ENCODE measurements at regions not wholly inside any gene's neighbourhood (a gene's known extent, or its start where the extent isn't known, plus 50 kb on each side); places are given as distances from the start of the nearest gene placed in this dataset.

DNA sequence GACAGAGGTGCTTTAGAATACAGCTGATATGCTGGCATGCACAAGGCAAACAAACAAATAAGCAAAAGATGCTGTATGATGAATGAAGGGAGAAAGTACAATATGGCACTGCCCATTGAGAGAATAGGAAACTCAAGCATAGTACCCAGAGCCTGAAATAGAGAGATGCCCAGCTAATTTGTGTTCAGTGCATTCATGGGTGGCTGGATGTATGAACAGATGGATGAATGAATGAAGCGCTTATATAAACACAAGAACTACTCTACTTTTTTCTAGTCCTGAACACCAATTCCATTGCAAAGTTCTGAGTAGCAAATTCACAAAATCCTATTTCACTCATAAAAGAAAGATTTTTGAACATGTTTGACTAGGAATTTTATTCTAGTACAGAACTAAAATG is 756.3 kb downstream of the SATB2 start:
- no peak for DNase-seq (ENCODE audit: low read depth)

DNA sequence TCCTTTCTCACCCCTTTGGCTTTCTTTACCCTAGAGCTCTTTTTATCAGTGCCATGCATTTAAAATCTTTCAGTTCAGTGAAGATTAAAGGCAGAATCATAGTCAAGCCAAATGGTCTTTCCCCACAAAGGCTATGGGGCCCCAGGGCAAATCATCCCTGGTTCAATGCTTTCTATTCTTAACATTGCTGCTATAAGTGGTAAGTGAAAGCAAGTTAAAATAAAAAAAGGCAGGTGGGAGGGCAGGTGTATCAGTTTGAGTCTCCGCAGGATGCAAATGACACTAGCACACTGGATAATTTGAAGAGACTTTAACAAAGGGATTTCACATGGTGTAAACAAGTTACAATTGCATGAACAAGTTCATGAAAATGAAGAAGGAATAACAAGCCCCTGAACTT is 757.4 kb downstream of the SATB2 start:
- DNase-seq (ENCODE audit: low read depth) = no peak

DNA sequence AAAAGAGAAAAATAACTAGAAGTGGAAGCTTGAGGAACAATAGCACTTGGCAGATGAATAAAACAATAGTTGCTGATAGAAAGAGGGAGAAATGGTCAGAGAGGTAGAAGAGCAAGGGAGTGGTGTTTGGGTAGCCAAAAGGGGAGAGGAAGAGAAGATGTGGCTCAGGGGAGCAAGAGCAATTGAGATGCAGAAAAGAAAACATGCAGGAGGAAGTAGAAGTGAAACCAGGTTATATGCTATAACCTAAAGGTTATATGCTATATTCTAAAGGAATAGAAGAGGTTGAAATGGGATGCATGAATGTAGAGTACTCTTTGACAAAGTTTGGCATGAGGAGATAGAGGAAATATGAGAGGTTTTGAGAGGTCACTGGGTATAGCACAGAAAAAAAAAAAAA is 759.5 kb downstream of the SATB2 start:
- DNase-seq (ENCODE audit: low read depth) = no peak

DNA sequence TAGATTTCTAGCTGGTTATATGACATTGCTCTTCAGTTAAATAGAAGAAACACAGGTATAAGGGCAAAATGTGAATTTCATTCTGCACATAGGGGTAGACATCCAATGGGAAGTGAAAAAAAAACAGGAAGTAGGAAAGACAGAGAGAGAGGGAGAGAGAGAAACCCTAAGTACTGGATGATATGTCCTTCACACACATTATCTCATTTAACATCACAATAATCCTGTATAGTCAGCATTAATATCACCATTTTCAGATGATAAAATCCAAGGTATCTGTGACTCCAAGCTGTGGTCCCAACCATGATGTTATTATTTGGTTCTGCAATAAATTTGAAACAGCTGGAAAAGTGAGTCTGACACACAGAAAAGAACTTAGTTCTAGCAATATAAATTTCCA is 759.9 kb downstream of the SATB2 start:
- no peak for DNase-seq (ENCODE audit: low read depth)

DNA sequence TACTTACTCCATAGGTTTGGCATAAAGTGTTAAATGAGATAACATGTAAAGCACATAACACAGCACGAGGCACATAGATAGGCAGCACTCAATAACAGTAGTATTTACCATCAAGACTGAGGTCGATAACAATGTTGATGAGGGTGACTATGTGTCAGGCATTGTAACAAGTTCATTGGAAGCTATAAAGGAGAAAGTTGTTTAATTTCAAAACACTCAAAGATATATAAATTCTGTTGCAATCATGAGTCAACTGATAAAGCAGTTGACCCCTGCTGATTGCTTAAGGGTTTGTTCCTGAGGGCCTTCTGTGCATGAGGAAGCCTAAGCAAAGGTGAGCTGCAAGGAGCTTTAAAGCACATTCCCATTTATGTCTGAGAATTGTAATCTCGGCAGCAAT is 760.5 kb downstream of the SATB2 start:
- DNase-seq (ENCODE audit: low read depth) = no peak

DNA sequence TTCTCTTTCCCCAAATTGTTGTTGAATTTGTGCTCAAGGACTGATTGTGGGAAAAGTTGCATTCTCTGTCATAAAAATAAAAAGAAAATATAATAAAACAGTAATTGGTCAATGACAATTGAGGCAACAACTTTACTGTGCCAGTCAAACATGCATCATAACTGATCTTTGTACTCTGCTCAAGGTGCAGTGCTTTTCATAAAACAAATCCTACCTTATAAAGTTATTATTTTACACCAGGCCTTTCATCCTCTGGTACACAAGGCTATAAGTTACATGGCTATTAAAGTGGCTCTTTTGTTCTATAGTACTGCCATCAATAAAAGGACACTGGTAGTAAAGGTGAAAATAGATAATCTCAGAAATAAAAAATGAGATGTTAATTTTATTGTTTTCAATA is 761.9 kb downstream of the SATB2 start:
- no peak for DNase-seq (ENCODE audit: low read depth)

DNA sequence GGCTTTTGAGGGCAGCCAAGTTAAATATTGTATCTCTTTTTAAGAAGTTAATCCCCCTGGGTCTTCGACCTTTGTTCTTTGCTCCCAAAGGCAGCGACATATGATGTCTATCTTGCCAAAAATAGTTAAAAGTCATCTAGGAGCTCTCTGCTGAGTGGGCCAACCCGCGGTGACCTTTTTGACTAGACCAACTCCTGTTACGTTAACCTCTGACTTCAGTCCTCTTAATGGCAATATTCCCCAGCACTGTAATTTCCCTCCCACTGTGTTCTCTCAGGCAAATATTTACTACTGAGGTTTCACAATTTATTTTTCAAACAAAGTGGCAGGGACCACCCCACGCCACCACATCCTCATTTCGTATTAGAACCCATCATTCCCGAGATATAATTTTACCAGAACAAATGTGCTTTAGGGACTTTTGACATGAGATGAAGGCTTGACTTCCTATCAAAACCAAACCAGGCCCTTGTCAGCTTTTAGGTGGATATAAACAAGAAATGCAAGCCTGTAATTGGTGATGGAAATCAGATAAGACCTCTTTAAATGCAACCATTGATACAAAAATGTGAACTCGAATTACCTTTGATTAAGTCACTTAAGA is 764.7 kb downstream of the SATB2 start:
- no peak for DNase-seq (ENCODE audit: low read depth)

DNA sequence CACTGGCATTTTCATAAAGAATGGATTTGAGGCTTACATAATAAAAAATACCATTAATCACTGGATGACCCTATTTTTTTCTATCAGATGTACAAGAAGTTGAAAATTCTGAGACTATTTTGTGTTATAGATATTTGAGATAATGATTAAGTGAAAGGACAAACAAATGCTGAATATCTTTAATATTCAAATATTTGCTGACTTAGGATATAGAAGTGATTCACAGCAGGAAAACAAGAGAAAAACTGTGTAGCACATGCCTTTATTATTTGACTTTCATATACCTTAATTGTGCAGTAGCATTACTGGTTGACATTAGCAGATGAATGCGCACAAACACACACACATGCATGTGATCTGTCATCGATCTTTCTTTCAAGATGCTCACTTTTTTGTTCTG is 766.5 kb downstream of the SATB2 start:
- no peak for DNase-seq (ENCODE audit: low read depth)

DNA sequence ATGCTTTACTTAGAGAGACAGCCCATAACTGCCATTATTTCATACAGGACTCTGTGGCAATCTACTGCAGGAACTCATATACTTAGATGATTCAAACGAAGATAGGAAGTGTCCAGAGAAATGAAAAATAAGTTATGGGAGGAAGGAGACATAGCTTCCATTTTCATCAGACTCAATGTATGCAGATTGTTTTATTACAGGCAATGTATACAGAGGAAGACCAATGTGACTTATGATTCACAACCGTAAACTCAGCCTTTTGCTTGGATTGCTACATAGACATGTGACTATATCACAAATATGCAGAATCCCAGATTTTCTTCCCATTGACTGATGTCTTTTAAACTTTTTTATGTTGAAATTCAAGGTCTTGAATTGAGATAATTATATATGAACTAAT is 793.4 kb downstream of the SATB2 start:
- no peak for DNase-seq (ENCODE audit: low read depth)

DNA sequence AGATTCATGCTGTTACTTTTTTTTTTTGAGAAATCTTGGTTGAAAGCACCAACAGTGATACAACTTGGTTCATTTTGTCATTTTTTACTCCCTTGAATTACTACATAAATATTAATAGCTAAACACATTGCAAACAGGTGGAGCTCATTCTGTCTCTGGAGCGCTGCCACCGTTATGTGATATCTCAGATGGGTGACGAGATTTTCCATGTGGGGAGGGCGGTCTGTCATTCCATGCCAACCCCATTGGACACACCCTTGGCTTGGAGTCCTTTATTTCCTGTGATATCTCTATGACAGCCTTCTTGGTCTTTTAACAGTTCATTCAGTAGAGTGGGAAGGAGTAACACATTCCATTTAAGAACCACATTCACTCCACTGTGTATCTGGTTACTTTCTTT is 794.8 kb downstream of the SATB2 start:
- no peak for DNase-seq (ENCODE audit: low read depth)

DNA sequence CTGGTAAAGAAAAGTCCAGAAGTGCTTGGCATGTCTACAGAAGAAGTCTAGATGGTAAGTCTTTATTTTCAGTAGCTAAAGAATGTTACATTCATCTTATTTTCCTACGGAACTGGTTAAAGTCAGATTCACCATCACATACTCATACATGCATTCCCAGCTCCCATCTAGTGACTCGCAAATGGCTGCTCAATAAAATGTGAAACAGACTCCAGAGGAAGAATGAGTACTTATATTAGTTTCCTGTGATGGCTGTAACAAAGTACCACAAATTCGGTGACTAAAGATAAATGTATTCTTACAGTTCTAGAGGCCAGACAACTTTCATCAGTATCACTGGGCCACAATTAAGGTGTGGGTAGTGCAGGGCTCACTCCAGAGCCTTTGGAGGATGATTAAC is 797.2 kb downstream of the SATB2 start:
- no peak for DNase-seq (ENCODE audit: low read depth)

DNA sequence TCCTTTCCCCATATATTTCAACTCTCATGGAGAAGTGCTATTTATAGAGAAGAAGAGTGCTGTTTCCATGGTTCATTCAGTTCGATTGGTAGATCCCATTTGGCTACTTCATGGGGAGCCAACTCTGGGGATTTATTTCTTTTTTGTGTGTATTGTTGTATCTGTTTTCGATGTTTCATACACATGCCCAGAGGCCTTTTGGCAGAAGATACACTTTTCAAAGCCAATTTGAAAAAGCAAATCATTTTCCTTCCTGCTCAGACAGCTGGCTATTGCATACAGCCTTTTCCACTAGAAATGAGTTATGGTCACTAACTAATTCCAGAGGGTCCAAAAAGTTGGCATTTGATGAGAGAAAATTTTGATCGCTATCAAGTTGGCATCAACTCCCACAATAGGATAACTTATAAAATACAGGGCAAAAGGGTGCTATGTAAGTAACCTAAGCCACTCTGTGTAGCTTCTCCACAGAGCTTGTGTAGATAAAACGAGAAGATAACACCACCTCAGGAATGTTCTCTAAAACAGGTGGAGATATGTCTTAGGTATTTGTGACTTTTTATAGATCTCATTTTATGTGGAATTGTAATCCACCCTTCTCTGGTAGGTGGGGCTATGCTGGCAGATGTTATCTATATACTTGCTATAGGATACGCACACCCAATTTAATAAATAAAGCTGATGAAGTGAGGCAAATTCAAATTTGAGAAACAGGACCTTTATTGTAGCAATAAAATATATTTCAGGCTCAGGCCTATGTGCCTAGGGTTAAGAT is 798.5 kb downstream of the SATB2 start:
- DNase-seq (ENCODE audit: low read depth) = no peak

DNA sequence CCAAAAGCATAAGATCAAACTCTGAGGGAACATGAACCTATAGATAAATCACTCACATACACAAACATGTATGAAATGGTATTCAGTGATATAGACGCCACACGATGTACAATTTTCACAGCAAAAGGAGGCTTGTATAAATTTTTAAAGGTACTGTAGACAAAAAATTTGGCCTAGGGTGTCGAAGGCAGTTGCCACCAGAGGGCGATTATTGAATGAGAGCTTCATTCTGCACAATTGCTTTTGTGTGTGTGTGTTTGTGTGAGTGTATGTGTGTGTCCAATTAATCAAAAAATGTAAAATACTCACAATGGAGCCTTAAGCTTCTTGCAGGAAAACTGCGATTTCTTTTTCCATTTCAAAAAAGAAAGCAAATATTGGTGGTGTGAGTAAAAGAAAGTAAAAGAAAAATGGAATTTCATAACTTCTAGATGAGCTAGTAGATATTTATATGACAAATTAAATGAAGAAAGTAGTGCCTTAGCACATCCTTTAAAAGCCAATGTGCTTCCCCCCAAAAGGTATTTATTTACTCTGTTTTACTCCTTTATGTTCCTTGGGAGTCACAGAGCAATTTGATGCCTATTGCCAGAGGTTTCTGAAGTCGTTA is 800.1 kb downstream of the SATB2 start:
- DNase-seq (ENCODE audit: low read depth) = no peak

DNA sequence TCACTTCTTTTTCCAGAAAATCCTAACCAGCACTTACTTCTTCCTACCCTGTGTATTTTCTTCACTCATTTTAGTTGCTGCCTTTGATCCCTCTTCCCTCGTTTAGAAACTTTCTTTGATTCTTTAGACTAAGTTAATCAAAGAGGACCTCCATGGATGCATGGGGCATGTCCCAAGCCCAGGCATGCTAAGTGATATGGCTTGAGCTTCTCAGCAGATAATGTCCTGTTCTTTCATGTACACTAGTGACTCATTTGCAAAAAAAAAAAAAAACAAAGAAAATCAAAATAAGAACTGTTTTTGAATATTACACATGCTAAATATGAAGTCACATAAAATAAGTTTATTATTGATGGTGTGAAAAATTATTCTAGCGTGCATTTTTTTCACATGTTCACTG is 800.9 kb downstream of the SATB2 start:
- DNase-seq (ENCODE audit: low read depth) = no peak

DNA sequence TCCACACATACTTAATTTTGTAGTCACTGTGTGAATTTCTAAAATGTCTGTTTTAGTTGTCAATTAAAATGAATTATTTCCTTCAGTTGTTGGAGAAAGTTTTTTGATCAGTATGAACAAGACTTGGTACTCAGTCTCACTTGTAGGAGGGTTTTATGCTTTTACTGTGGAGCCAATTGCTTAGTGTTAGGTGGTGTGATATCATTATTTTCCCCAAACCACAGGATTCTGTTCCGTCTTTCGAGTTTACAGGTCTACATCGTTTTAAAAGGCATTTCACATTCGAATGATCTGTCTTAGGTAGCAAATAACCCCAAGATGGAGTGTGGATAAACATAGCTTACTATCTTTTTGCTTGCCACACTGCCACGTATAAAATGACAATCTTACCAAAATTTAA is 803.1 kb downstream of the SATB2 start:
- no peak for DNase-seq (ENCODE audit: low read depth)

DNA sequence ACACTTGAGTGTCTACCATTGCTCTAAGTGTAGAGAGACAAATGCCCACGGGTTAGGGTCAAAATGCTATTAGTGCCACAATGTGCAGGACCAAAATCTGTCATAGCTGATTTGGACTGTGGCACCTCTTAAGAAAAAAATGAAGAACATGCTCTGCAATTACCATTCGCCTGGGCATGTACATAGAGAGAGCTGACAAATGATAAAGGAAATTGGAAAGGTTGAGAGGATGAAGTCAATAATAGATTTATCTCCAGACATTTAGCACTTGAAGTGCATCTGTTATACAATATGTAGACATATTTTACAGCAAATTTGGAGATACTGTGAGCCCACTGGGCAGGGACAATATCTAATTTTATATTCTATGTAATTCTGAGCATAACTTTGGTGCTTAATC is 804.4 kb downstream of the SATB2 start:
- no peak for DNase-seq (ENCODE audit: low read depth)

DNA sequence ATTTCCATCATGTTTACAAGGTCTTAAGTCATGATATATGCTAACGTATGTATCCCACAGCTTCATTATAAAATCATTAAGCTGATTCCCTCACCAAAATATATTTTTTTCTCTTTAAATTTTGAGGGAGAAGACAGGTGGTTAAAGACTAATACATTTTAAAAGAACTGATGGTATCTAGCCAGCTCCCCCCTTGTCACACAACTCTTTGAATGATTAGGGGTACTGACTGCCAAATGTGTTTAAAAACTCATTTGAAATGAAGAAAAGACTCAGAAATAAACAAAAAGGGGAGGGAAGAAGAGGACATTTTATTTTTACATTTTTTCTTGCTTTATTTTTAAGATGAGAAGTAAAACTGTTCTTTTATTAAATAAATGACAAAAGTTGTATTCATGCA is 805.3 kb downstream of the SATB2 start:
- DNase-seq (ENCODE audit: low read depth) = no peak

DNA sequence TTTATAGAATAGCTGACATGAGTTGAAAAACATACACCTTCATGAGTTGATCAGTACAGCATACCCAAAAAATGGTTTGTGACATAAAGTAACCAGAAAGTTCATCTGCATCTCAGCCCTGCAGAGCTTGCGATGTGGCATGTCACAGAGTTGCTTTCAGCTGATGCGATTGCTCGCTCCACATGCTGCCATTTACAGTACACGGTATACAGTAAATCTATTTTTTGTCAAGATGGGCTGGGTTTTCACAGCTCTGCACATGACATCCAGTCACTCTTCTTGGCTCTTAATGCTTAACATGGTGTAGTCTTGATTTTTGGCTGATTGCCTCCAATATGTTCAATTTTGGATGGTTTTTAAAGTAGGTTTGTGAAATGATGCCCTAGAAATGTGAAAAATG is 811.9 kb downstream of the SATB2 start:
- DNase-seq (ENCODE audit: low read depth) = no peak

DNA sequence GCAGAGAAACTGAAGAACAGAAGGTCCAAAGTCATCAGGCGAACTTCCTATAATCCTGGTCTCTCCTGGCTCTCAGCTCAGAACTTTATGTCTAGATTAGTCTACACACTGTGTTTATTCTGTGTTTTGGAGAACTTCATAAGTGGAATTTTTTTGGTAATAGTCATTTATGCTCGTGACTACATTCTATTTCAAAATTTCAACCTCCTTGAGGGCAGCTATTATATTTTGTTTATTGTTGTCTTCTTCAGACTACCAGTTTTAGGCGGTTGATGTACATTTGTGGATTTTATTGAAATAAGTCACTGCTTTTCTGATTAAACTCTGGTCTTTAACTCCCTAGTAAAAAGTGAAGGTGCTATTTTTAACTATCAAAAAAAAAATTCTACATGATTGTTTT is 816.6 kb downstream of the SATB2 start:
- DNase-seq (ENCODE audit: low read depth) = no peak

DNA sequence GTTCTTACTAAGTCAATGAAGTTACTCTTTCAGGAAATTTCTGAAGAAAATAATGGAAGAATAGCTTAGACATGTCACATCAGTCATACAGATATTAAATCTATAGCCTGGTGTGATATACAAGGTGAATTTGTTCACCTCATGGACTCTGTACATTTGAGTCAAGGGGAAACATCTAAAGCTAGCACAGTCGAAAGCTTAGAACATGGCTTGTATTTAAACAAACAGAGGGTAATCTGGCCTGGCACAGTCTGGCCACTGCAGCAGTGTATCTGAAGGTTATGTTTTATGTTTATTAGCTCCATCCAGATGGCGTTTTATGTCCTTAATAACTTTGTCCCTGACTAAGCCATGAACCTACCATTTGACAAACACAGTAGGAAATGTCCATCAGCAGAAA is 817.3 kb downstream of the SATB2 start:
- no peak for DNase-seq (ENCODE audit: low read depth)

DNA sequence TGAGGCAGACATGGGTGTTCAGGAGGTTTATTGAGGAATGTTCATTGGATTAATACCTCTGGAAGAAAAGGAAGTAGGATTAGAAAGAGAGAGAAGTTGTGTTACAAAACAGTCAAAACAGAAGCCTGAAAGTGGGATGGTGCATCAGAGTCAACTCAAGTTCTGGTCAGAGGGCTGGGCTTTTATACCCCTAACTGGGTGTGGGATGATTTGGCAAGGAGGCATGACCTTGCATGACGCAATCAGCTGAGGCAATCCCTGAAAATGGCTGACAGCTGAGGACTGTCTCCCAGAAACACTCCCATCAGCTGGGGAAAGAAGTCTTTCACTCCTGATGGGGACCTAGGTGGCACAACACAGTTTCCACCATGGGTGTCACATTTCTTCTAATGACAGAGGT is 818.2 kb downstream of the SATB2 start:
- DNase-seq (ENCODE audit: low read depth) = no peak

DNA sequence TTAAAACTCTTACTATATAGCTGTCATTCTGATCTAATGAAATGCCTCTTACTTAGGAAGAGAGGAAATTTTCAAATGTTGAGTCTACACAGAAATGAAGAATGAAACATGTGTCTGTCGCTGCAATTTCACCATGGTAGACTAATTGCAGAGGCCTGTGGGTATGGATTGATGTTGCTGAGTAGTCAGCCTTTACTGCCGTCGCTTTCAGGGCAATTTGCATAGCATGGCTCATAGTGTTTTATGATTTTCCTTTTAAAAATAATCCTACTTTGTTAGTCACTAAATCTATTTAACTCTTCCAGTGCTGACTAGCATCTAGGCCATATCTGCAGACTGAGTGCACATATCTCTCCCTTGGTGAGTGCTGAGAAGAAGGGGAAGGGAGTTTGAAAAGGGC is 819.2 kb downstream of the SATB2 start:
- no peak for DNase-seq (ENCODE audit: low read depth)

DNA sequence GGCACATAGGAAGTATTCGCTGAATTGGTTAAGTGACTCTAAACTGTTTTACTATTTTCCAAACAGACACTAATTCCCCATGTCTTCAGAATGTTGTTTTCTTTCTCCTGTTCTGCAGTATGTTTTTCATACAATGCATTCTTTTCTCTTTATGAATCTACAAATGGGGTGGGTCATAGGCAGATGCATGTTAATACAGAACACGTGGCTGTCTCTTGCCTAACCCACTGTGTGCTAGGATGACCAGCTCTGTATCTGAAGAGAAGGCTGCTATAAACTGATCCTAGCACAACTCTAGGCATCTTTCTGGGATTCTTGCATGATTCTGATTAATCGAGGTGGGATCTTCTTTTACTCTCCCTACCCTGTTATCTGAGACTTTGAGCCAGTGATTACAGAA is 826.0 kb downstream of the PLCL1 start:
- no peak for DNase-seq (ENCODE audit: low read depth)

DNA sequence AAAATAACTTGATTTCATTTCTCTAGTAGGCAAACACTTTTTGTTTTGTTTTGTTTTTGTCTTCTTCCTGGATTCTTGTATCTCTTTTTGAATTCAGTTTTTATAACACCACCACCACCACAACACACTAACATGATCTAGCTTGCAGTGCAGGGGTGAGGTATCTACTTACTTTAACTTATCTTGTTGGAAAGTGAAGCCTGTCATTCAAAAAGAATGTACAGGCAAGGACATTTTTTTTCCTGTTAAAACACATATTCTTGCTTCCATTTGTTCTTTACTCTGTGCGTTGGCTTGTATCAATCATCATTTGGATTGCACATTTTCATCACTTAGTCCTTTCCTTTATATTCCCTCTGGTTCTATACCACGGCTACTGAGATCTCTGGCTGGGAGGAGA is 824.2 kb downstream of the PLCL1 start:
- DNase-seq (ENCODE audit: low read depth) = no peak
